ENCODE measurements at regions not wholly inside any gene's neighbourhood (a gene's known extent, or its start where the extent isn't known, plus 50 kb on each side); places are given as distances from the start of the nearest gene placed in this dataset.

GRCh38 chr6:134550604-134551003 is 232.7 kb upstream of the SGK1 start:
- no peak for ATAC-seq

DNA sequence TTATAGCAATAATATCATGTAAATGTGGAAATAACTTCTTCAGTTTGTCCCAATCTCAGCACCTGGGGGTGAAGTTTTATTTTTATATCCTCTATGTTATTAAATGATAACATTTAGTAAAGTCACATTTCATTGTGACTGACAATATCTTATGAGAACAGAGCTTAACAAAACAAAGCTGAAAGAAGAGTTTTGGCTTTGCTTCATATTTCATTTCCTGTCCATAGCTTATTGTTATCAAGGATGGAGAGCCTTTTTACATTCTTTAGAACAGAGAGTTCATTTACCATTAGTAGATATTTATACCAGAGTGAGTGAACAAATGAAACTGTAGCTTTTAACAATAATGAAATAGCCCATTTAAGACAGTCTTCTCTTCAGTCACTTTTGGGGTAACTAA is 231.9 kb upstream of the SGK1 start:
- Histone ChIP-seq H3K4me3 (no peak overlapping the region), H3K9me3 (no peaks in the 10 kb centered on the region), H3K4me1 (ENCODE audit: low read depth) (no peaks in the 10 kb centered on the region), H3K36me3 (ENCODE audit: low read depth) (no peaks in the 10 kb centered on the region)
- intact Hi-C loops (cut with DNase I, micrococcal nuclease): no loop called here
- TF ChIP-seq, protein P1, sequence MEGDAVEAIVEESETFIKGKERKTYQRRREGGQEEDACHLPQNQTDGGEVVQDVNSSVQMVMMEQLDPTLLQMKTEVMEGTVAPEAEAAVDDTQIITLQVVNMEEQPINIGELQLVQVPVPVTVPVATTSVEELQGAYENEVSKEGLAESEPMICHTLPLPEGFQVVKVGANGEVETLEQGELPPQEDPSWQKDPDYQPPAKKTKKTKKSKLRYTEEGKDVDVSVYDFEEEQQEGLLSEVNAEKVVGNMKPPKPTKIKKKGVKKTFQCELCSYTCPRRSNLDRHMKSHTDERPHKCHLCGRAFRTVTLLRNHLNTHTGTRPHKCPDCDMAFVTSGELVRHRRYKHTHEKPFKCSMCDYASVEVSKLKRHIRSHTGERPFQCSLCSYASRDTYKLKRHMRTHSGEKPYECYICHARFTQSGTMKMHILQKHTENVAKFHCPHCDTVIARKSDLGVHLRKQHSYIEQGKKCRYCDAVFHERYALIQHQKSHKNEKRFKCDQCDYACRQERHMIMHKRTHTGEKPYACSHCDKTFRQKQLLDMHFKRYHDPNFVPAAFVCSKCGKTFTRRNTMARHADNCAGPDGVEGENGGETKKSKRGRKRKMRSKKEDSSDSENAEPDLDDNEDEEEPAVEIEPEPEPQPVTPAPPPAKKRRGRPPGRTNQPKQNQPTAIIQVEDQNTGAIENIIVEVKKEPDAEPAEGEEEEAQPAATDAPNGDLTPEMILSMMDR (IDR thresholded peaks at IDR 0.05): no peak
- no peak for DNase-seq
- ATAC-seq: no peak

More at GRCh38 chr6:134550604-134551003, 232.7 kb upstream of the SGK1 start:
- TF ChIP-seq, protein P1 (IDR thresholded peaks at IDR 0.05): no peak
- intact Hi-C loops (cut with DNase I, micrococcal nuclease): no loop called here
- Histone ChIP-seq H3K9me3 (no peaks in the 10 kb centered on the region), H3K36me3 (ENCODE audit: low read depth) (no peaks in the 10 kb centered on the region), H3K4me3 (no peak overlapping the region), H3K4me1 (ENCODE audit: low read depth) (no peaks in the 10 kb centered on the region)
- DNase-seq: no peak

- TF ChIP-seq, protein P1 (IDR thresholded peaks at IDR 0.05): no peak
- ATAC-seq (no peak), DNase-seq (no peak)
- Histone ChIP-seq H3K4me1 (ENCODE audit: low read depth) (no peaks in the 10 kb centered on the region), H3K9me3 (no peaks in the 10 kb centered on the region), H3K4me3 (no peak overlapping the region), H3K36me3 (ENCODE audit: low read depth) (no peaks in the 10 kb centered on the region)
- intact Hi-C loops (cut with DNase I, micrococcal nuclease): no loop called here
These were observed 229.2 kb upstream of the SGK1 start for GRCh38 chr6:134546962-134547645.

- H3K4me1 ChIP-seq (ENCODE audit: low read depth): no peaks in the 10 kb centered on the region
- ATAC-seq: no peak
- no peak for DNase-seq
- H3K9me3 ChIP-seq: no peaks in the 10 kb centered on the region
- no peaks in the 10 kb centered on the region for H3K36me3 ChIP-seq (ENCODE audit: low read depth)
- TF ChIP-seq, protein P1 (IDR thresholded peaks at IDR 0.05): no peak
- no peak overlapping the region for H3K4me3 ChIP-seq
- intact Hi-C loops (cut with DNase I, micrococcal nuclease): no loop called here
These were observed 226.8 kb upstream of the SGK1 start for GRCh38 chr6:134544737-134545136.

DNA sequence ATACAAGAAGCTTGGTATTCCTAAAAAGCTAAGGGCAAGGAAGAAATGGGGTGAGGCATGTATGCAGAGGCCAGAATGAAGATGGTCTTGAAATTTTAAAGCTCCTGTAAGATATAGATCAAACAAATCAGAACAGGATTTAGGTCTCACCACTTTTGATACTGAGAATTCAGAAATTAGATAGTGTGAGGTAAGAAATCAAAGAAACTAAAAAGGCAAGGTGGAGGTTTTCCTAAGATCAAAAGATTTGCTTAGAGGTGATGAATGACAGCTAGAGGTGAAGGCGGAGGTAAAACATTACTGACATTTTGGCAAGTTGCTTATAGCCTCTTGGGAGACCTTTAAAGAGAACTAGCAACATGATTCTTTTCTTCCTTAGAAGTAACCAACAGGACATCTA is 225.2 kb upstream of the SGK1 start:
- Histone ChIP-seq H3K4me1 (ENCODE audit: low read depth) (no peaks in the 10 kb centered on the region), H3K36me3 (ENCODE audit: low read depth) (no peaks in the 10 kb centered on the region), H3K4me3 (no peak overlapping the region), H3K9me3 (no peaks in the 10 kb centered on the region)
- ATAC-seq: no peak
- intact Hi-C loops (cut with DNase I, micrococcal nuclease): no loop called here
- DNase-seq: no peak
- TF ChIP-seq, protein P1 (IDR thresholded peaks at IDR 0.05): no peak

GRCh38 chr6:134541001-134541400 is 223.1 kb upstream of the SGK1 start:
- no peaks in the 10 kb centered on the region for H3K4me1 ChIP-seq (ENCODE audit: low read depth)
- TF ChIP-seq, protein P1 (IDR thresholded peaks at IDR 0.05): no peak
- intact Hi-C loops (cut with DNase I, micrococcal nuclease): no loop called here
- ATAC-seq: no peak
- no peak overlapping the region for H3K4me3 ChIP-seq
- H3K36me3 ChIP-seq (ENCODE audit: low read depth): no peaks in the 10 kb centered on the region
- no peak for DNase-seq
- H3K9me3 ChIP-seq: no peaks in the 10 kb centered on the region

Data from mucosa of descending colon (tissue), 3 donors.